SU-DHL-6 (cell line): ENCODE measurements at regions not wholly inside any gene's neighbourhood (a gene's known extent, or its start where the extent isn't known, plus 50 kb on each side); places are given as distances from the start of the nearest gene placed in this dataset.

Experiments used
- EZH2phosphoT487 ChIP-seq: fragments of 200-600 bp; sonication (generic), shearing (Covaris generic); conservative IDR thresholded peaks from 2 replicates; pipeline ENCODE4 v1.6.1; 2018; ENCODE audit warnings: mild to moderate bottlenecking, antibody characterized with exemption, low read length, moderate library complexity, mixed read lengths
- TF ChIP-seq, protein P1 (sequence below): fragments of 200-600 bp; sonication (generic); IDR thresholded peaks from one replicate; pipeline ENCODE4 v1.5.1; 2017; ENCODE audit warnings: antibody characterized with exemption, mild to moderate bottlenecking, low read length, moderate library complexity; ENCODE audit not compliant: insufficient read depth, poor library complexity, severe bottlenecking

DNA sequence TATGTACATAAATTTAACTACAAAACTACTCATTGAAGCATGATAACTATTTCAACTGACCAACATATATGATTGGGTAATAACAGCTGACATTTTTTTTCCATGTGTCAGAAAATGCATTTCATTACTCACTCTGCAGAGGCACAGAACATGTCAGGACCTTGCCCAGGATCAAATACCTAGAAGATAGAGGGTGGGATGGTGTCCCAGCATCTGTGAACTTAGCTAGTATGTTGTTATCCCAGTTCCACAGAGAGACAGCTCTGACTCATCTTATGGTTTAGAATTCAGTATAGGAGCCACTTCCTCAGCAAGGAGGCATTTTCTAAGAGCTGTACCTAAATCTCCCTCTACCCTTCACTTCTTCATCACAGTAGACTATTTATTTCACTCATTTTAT is 1198.6 kb upstream of the ACO1 start:
- TF ChIP-seq, protein P1, sequence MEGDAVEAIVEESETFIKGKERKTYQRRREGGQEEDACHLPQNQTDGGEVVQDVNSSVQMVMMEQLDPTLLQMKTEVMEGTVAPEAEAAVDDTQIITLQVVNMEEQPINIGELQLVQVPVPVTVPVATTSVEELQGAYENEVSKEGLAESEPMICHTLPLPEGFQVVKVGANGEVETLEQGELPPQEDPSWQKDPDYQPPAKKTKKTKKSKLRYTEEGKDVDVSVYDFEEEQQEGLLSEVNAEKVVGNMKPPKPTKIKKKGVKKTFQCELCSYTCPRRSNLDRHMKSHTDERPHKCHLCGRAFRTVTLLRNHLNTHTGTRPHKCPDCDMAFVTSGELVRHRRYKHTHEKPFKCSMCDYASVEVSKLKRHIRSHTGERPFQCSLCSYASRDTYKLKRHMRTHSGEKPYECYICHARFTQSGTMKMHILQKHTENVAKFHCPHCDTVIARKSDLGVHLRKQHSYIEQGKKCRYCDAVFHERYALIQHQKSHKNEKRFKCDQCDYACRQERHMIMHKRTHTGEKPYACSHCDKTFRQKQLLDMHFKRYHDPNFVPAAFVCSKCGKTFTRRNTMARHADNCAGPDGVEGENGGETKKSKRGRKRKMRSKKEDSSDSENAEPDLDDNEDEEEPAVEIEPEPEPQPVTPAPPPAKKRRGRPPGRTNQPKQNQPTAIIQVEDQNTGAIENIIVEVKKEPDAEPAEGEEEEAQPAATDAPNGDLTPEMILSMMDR, result no peak
- TF ChIP-seq EZH2phosphoT487, result no peak
